DMS153 (cell line): ENCODE measurements at regions not wholly inside any gene's neighbourhood (a gene's known extent, or its start where the extent isn't known, plus 50 kb on each side); places are given as distances from the start of the nearest gene placed in this dataset.
"Not testable (repeated sequence)": the region's sequence is repeated elsewhere in the genome, so short reads cannot be mapped to it uniquely, and the experiment has no call there.

ENCODE experiments used
- DNase-seq: peaks from one replicate; lab custom pipeline; 2025; lab: John Stamatoyannopoulos, UW

DNA sequence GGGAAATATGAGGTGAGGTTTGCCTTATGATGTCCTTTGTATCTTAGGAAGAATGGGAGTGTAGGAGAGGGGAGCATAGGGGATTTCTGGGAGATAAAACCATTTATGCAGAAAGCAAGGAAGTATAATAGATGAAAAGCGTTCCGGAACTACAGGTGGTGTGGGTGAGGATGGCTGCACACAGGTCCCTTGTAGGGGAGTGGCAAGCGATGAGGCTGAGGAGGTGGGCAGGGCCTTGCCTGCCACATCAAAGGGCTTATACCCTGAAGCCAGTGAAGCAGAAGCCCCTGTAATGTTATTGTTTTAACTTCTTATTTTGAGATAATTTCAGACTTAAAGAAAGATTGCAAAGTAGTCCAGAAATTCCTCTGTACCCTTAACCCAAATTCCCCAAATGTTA is 107.3 kb upstream of the IKBKE start:
- not testable (repeated sequence) for DNase-seq

DNA sequence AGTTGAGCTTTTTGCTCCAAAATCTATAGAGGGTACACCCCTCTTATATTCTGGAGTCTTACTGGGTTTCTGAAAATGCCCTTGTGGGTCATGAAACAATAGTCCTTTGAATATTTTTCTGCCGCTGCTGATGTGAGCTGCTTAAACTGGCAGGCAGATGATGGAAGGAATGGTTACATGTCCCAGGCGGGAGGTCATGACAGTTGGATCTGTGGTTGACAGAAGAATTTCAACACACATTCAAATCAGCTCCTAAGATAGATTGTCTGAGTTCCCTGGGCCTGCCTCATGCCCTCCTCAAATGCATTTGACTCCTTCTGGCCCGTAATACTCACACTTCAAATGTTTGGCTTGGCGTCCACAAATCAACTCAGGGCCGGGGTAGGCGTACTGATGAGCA is 105.0 kb upstream of the IKBKE start:
- DNase-seq = not testable (repeated sequence)

DNA sequence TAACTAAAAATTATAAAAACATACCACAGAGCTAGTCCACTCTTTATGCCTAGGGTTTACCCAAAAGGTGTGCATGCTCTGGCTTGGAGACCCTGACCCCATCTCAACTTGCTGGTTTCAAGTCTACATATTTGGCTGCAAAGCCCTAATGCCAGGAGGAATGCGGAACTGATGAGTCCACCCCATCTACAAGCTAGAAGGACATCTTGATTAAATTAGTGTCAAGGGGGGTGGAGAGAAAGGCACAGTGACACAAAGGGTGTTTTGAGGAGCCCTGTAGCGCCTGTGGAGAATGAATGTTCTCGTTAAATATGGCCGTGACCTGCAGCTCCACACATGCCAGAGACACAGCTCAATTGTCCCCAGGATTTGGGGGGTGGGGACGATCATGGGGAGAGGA is 104.1 kb upstream of the IKBKE start:
- not testable (repeated sequence) for DNase-seq

DNA sequence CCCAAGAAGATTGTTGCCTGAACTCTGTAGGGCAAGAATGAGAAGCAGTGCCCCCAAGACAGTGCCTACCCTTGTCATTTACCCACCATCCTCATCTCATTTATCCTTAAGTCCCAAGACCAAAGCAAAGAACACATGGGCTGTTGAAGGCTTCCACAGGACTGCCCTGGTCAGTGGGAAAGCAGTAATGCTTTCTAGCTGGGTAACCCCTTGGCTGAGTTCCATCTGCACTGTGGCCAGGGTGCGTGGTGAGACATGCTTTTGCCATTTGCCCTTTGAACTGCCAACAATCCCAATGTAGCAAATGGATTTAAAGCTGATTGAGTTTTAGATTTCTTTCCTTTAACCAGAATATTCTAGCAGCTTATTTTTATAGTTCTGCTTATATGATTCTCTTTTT is 103.5 kb upstream of the IKBKE start:
- not testable (repeated sequence) for DNase-seq

DNA sequence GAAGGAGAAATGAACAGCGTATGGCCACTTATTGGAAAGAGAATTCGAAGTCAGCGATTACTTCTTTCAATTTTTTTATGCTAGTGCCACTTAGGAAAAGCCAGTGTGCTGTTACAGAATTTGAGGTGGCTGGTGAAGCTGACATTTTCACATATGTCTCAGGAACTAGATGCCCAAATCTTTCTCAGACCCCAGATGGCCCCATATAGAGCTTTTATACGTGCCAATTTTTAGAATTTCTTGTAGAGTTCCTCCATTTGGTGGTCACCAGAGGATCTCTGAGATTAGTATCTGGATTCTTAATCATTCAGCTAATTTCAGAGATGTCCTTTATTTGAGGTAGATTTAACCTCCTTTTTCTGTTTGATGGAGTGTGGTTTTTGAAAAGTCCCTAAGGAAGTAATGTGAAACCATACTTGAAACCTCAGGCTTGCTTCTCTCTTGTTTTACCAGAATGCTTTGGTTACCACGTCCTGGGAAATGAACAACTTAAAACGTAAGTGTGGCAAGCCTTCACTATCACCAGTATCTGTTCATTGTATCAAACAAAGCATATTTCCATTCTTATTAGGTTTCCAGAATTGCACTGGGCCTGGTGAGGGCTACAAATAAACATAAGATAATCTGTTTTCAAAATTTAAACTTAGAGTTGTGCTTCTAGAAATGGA is 102.2 kb upstream of the IKBKE start:
- DNase-seq = not testable (repeated sequence)

DNA sequence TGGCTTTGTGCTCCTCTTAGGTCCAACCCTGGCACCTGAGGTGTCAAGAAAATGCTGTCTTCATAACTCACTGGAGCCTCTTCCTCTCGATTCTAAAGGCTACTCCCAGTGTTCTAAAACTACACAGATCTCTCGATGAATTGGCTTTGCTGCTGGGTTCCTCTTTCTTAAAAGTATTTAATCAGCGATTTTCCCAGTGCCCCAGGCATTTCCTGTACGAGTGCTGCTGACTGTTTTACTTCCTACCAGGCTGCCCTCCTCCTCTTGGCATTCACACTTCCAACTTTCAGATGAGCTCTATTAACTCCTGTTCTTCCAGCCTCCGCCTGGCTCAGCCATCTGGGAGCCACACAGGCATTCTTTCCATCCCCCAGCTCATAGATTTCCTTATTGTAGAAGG is 95.6 kb upstream of the IKBKE start:
- DNase-seq = not testable (repeated sequence)

DNA sequence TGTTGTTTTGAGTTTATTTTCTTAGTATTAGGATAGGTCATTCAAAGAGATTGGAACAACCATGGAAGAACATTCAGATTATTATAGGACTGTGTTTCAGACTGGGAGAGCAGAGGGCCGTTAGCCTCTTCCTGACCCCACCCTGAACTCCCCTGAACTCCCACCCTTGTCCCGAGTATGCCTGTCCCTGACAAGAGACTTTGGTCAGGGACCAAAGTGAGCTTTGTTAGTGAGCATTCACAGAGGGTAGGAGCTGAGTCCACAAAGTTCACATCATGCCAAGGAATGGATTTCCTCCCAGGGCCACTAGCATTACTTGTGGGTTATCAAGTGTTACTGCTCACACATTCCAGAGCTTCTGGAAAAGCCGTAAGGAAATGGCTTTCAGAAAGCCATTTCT is 94.7 kb upstream of the IKBKE start:
- not testable (repeated sequence) for DNase-seq

DNA sequence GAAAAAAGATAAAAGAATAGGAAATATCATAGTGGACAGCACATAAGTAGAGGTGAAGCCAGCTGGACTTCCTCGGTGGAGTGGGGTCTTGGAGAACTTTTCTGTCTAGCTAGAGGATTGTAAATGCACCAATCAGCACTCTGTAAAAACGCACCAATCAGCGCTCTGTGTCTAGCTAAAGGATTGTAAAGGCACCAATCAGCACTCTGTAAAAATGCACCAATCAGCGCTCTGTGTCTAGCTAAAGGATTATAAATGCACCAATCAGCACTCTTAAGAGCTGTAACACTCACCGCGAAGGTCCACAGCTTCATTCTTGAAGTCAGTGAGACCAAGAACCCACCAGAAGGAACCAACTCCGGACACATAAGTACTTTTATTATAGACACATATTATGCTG is 91.8 kb upstream of the IKBKE start:
- not testable (repeated sequence) for DNase-seq

DNA sequence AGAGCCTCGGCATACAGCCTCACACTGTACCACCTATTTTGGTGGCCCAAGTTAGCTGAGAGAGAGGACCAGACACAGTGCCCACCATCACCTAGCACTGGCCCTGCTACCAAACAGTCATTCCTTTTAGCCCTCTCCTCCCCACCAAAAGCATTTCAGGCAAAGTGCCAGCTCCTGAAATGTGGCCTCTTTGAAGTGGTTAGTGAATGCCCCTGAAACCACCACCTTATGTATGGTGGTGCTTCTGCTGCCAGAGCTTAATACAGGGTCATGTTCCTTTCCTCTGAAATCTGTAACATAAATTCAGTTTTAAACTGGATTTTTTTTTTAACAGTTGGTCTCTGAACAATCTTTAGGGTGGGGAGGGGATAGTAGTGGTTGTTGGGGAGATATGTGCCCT is 91.0 kb upstream of the IKBKE start:
- not testable (repeated sequence) for DNase-seq

DNA sequence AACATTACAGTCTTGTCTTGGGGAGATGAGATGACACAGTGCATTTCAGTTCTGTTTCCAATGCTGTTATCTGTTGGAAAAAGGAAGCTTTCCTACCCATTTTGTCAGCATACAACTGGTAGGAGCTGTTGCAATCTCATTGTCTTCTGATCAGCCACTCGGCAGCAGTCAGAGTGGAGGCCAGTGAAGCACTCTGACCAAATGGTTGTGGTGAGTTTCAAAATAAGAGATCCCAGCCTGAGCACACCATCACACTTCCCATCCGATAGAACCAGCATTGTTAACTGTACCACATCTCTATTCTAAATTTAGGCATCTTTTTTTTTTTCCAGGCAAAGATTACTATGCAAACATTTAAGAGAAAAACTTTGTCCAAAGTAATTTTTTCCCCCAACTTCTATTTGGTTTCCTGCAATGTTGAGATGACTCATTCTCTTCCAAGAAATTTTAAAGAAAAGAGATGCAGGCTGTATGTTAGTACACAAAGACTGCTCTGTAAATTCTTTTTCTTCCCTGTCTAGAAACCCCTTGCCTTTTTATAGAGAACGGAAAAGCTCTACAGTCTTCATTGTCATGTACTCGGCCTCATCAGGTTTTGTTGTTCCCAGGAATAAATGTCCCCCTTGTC is 90.0 kb upstream of the IKBKE start:
- not testable (repeated sequence) for DNase-seq

DNA sequence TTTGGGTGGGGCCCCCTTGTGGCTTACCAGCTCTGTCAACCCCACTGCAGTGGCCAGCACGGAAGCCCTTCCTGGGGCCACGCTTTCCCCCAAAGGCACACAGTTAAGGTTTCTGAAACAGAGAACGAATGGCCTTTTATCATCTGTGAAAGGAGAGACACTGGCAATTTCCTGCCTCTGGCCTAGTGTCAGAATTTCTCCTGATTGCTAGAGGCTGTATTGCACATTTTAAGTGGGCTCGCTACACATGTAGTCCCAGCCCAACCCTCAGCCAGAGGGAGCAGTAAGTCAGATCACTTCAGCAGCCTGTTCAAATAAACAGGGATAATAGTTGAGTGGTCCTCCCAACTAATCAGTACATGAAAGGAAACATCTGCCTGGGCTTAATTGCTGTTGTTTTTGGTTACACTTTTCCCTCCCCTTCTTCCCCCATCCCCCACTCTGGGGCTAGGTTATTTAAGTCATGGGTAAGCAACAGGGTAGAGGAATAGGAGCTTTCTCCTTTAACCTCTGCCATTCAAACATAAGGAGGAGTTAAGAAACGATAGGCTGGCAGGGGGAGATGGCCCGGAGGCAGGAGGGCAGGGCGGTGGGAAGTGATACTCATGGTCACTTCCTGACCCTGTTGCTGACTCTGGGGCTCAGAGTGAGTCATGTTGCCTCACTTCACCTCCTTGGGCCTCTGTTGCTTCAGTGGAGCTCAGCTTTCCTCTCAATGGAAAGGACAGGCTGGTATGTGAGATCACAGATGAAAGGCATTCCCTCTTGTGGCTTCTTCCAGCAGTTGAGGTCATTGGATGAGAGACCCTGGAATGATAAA is 89.3 kb upstream of the IKBKE start:
- peak; percentile 80 for DNase-seq

DNA sequence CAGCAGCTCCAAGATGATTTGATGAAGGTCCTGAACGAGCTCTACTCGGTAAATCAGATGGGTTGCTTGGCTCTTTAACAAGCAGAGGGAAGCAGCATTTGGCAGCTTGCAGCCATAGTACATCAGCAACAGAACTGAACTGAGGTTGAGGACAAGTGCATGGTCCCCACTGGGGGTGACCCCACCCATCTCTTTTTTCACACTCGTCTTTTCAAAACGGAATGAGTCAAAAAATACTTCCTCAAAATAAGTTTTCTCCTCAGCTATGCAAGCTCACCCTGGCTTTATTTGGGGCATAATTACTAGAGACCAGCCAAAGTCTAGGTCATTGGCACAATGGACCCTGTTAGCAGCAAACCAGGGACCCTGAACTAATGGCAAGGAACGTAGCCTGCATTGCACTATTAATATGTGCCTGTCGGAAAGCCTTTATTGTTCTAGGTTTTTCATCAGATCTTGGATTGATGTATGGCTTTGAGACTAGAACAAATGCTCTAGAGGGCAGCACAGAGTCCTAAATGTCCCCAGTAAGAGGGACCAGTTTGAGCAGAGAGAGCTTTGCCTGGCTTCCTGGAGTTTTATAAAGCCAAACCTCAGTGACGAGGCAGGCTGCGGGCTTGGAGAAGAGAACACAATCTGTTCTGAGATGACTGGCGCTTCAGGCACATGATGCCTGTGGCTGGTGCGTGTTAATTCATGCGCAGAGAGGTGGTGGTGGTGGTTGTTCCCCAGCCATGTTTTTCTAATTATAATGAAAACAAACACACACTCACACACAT is 86.1 kb upstream of the IKBKE start:
- peak; percentile 67 for DNase-seq

DNA sequence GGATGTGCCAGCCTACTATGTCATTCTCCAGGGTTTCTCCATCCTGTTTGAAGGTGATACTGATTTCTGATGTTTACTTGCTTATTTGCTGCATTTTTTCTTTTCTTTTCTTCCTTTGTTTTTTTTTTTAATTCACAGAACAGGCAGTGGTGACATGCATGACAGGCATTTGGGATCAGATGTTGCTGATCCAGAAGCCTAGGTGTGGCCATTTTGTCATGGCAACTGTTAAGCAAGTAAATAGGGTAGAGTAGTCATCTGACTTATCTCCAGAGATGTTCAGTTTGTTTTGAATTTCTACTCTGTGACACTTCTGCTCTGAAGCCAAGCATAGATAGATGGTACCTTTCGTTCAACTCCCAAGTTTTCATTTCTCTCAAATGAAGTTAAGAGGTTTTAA is 85.4 kb upstream of the IKBKE start:
- not testable (repeated sequence) for DNase-seq

DNA sequence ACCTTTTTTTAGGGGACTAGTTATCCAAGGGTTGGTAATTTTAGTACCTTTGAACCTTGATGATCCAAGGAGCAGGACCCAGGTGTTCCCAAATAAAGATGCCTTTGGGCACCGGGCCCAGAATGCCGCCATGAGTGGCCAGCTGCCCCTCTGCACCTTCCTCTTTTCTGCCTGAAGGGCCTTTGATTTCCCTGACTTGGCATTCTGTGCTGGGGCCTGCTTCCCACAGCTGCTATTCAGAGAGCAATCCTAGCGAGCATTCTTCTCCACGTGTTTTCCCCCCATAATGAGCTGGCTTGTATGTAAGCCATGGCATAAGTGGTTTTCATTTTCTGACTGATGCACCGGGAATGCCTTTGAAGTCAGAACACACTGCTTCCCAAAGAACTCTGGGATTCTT is 82.6 kb upstream of the IKBKE start:
- DNase-seq = not testable (repeated sequence)

DNA sequence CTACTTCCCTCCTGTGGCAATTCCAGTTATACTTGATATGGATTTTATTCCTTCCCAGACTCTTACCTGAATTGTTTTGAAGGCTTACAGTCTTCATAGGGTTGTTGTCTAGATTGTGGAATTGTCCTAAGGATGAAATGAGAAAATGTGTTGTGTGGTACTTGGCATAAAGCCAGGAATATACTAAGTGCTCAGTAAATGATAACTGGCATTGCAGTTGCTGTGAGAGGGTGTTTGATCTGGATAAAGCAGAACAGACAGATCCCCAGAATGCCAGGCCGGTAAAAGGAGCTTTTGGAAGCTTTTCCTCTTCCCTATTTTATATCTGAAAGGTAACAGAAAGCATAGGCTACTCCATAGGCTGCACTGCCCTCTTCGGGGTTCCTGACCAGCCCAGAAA is 78.4 kb upstream of the IKBKE start:
- DNase-seq = not testable (repeated sequence)

DNA sequence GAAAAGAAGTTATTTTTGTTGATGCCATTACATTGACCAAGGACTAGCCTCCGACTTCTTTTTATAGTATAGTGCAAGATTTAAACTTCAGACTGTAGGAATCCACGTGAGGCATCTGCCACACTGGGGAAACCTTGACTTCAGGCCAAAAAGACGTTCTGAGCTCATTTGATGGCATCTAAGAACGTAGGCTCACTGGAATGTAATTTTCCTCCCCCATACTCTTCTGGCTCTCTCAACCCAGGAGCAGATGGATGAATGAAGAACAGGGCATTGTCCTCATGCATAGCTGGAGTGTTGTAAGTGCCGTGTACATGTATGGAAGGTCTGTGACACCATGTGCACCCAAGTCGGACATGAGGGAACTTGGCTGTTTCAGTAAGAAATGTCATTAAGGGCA is 72.8 kb upstream of the IKBKE start:
- DNase-seq = not testable (repeated sequence)

DNA sequence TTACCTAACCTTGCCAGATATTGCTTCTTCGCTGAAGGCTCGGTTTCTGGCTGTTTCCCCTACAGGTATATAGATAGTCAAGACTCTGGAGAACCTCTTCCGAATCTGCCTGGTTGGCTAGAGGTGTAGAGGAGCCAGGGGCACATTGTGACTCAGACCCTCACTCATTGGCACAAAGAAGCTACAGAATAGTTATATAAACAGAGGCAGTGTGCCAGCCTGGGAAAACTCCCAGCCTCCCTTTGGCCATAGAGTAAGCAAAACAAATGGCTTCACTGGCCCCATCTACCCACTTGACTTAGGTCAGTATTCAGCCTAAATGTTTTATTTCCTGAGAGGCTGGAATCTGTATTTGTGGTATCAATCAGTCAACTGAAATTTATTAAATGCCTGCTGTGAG is 72.0 kb upstream of the IKBKE start:
- not testable (repeated sequence) for DNase-seq

DNA sequence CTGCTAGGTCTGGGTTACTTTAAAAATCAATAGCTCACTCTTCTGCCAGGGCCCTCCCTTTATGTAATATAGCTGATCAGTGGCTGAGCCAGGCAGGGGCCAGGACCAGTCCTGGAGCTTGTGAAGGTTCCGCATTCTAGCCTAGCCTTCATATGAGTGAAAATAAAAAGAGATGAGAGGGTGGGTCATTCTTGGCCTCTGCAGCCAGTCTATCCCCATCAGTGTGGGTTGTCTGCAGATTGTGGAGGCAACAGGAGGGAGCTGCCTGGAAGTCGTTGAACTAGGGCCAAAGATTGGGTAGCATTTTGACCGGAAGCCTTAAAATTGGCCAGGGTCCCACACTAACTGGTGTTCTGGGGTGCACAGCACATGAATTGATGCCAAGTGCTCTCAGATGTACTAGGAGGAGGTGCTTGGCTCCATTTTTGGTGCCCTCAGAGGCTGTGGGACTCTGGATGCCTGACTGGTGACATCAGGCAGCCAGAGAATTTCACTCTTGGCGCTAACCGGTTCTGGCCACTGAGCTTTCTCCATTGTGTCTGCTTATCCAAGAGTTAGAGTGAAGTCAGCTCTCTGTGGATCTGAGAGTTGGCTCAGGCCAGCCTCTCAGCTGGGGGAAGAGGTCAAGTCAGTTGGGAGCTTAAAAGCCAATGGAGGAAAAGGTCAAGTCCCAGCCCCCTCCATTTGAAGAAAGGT is 66.5 kb upstream of the IKBKE start:
- DNase-seq = not testable (repeated sequence)

DNA sequence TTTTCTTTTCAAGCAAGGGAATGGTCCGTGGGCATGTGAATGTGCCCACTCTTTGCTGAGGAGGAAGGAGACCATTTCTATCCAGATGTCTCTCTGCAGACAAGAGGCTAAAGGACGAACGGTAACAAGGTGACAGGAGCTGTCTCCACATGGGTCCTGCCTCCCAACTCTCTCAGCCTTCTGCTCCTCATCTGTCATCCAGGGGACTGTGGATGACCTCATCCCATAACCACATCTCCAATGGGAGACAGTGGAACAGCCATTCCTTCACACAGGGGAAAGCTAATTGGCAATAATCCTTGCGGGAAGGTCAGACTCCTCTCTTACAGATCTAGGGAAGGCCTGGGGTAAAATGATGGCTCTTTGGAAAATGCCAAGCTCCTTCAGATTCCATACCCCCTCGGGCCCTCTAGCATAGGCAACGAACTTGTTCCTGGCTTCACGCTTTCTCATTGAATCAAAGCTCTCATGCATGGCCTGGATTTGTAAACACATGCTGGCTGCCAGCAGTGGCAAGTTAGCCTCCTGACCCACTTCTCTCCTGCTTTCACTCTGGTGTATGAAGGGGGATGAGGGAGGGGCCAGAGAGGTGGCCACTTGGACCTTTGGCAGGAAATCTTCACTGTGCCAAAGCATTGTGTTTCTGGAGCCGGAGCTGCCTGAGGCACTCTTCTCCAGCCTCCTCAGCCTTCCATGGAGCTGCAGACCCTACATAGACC is 65.8 kb upstream of the IKBKE start:
- not testable (repeated sequence) for DNase-seq

DNA sequence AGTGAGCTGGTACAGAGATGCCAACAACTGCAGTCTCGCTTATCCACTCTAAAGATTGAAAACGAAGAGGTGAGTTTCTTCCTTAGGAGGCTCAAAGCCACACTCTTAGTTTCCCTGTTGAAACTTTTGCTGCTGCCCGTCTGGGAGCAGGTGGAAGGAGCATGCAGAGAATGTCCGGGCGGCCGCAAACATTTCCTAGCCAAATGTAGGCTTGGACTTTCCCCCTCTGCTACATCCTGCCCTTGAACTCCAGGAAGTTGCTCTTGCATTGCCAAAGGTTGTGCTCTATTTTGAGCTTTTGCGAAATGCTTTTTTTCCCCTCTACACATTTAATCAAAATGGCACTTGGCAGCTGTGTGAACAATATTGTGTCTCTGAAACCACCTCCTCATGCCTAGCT is 65.0 kb upstream of the IKBKE start:
- not testable (repeated sequence) for DNase-seq
